ENCODE measurements at regions not wholly inside any gene's neighbourhood (a gene's known extent, or its start where the extent isn't known, plus 50 kb on each side); places are given as distances from the start of the nearest gene placed in this dataset.

DNA sequence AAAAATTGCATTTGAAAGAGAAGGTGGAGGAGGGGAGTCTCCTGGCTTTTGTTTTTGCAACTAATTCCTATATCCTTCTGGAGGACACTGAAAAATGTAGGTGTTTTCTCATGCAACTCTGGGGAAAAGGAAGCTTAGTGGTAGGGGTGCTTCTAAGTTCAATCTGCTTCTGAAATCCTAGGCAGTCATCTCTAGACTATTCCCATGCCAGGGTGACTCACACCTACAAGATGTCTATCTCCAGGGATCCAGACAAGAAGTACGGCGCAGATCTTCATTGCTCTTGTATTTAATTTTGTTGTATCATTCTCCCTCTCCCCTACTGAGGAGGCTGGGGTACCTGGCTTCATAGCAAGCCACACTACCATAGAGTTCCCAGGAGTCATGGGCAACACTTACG lies 258.8 kb downstream of the PHF14 start:
- no peaks in the 10 kb centered on the region for H3K36me3 ChIP-seq (ENCODE audit: control insufficient read depth in 4 of 4, insufficient read depth in 4 of 4, low read length in 4 of 4)
- 81 to 100% methylated on average over 3 of the region's 3 CpGs for WGBS, 2 donors

DNA sequence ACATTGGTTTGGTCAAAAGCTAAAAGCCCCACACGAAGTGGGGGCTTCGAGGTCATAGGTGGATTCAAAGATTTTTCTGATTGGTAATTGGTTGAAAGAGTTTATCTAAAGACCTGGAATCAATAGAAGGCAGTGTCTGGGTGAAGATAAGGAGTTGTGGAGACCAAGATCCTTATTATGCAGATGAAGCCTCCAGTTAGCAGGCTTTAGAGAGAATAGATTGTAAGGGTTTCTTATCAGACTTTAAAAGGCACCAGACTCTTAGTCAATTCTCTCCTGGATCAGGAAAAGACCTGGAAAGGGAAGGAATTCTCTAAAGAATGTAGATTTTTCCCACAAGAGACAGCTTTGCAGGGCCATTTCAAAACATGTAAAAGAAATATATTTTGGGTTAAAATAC lies 260.2 kb downstream of the PHF14 start:
- H3K27ac ChIP-seq (ENCODE audit: low read depth in 1 of 2, low read length in 1 of 2): no peak overlapping the region
- no peak for DNase-seq
- H3K9ac ChIP-seq (ENCODE audit: insufficient read depth in 1 of 2, low read length in 2 of 2): no peak overlapping the region
- H3K27me3 ChIP-seq (ENCODE audit: control insufficient read depth in 3 of 3, insufficient read depth in 3 of 3, low read length in 2 of 3): no peaks in the 10 kb centered on the region
- H3K9me3 ChIP-seq (ENCODE audit: control insufficient read depth in 4 of 4, insufficient read depth in 3 of 4, low read length in 3 of 4): no peaks in the 10 kb centered on the region
- no peak for TF ChIP-seq CTCF (IDR thresholded peaks at IDR 0.05; ENCODE audit: control extremely low read depth, extremely low read depth)
- H3K36me3 ChIP-seq (ENCODE audit: control insufficient read depth in 4 of 4, insufficient read depth in 4 of 4, low read length in 4 of 4): no peaks in the 10 kb centered on the region
- H3K4me3 ChIP-seq: no peak overlapping the region
- 83 to 95% methylated on average over 2 of the region's 2 CpGs for WGBS, 2 donors
- H3K4me1 ChIP-seq (ENCODE audit: control insufficient read depth in 5 of 5, insufficient read depth in 5 of 5, low read length in 5 of 5): peaks cover 0 to 26% (median 6%) of the 10 kb centered on the region in 5 donors
- ATAC-seq (ENCODE audit: insufficient read depth, low FRiP score): no peak

More for the DNA sequence above, 258.8 kb downstream of the PHF14 start:
- Histone ChIP-seq H3K4me3 (no peak overlapping the region), H3K9ac (ENCODE audit: insufficient read depth in 1 of 2, low read length in 2 of 2) (no peak overlapping the region), H3K9me3 (ENCODE audit: control insufficient read depth in 4 of 4, insufficient read depth in 3 of 4, low read length in 3 of 4) (no peaks in the 10 kb centered on the region), H3K4me1 (ENCODE audit: control insufficient read depth in 5 of 5, insufficient read depth in 5 of 5, low read length in 5 of 5) (peaks cover 0 to 38% (median 7%) of the 10 kb centered on the region in 5 donors), H3K27ac (ENCODE audit: low read depth in 1 of 2, low read length in 1 of 2) (no peak overlapping the region), H3K27me3 (ENCODE audit: control insufficient read depth in 3 of 3, insufficient read depth in 3 of 3, low read length in 2 of 3) (no peaks in the 10 kb centered on the region)
- ATAC-seq (ENCODE audit: insufficient read depth, low FRiP score) (no peak), DNase-seq (no peak)
- TF ChIP-seq CTCF (IDR thresholded peaks at IDR 0.05; ENCODE audit: control extremely low read depth, extremely low read depth): no peak

GRCh38 chr7:11235491-11235890 lies 261.8 kb downstream of the PHF14 start:
- 84 to 87% methylated on average over 8 of the region's 8 CpGs for WGBS, 2 donors
- ATAC-seq (ENCODE audit: insufficient read depth, low FRiP score) (no peak), DNase-seq (no peak)

More at GRCh38 chr7:11235491-11235890, 261.8 kb downstream of the PHF14 start:
- Histone ChIP-seq H3K4me1 (ENCODE audit: control insufficient read depth in 5 of 5, insufficient read depth in 5 of 5, low read length in 5 of 5) (peaks cover 0 to 22% (median 6%) of the 10 kb centered on the region in 5 donors), H3K27ac (ENCODE audit: low read depth in 1 of 2, low read length in 1 of 2) (no peak overlapping the region), H3K4me3 (no peak overlapping the region), H3K9me3 (ENCODE audit: control insufficient read depth in 4 of 4, insufficient read depth in 3 of 4, low read length in 3 of 4) (no peaks in the 10 kb centered on the region), H3K27me3 (ENCODE audit: control insufficient read depth in 3 of 3, insufficient read depth in 3 of 3, low read length in 2 of 3) (no peaks in the 10 kb centered on the region), H3K36me3 (ENCODE audit: control insufficient read depth in 4 of 4, insufficient read depth in 4 of 4, low read length in 4 of 4) (no peaks in the 10 kb centered on the region), H3K9ac (ENCODE audit: insufficient read depth in 1 of 2, low read length in 2 of 2) (no peak overlapping the region)
- no peak for TF ChIP-seq CTCF (IDR thresholded peaks at IDR 0.05; ENCODE audit: control extremely low read depth, extremely low read depth)

Data from lung (tissue), 11 donors.